ENCODE measurements at regions not wholly inside any gene's neighbourhood (a gene's known extent, or its start where the extent isn't known, plus 50 kb on each side); places are given as distances from the start of the nearest gene placed in this dataset.
A peak's percentile ranks its signal among the peaks of the same experiment; 100 is the strongest.
"Not testable (repeated sequence)": the region's sequence is repeated elsewhere in the genome, so short reads cannot be mapped to it uniquely, and the experiment has no call there.

DNA sequence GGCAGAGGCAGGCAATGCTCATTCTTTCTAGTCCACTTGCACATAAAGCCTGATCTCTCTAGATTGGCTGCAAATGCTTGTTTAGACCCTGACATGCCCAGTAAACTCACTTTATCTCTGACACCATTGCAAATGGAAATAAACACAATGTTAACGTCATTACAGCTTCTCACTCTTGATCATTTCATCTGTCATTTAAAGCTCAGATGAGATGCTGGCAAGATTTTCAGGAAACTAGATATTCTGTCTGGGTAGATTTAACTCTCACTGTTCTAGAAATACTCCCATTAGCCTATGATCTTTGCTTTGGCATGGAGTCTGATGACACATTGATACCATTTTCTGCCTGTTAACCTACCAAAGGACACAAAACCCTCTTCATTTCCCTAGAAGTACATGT lies 320.7 kb upstream of the HNRNPA3 start:
- no peak overlapping the region for H3K27ac ChIP-seq (ENCODE audit: low read depth in 2 of 2, low read length in 2 of 2)
- H3K9ac ChIP-seq (ENCODE audit: low read depth in 1 of 2, low read length in 2 of 2) = no peak overlapping the region
- H3K9me3 ChIP-seq (ENCODE audit: control insufficient read depth in 2 of 2, low read length in 2 of 2) = no peaks in the 10 kb centered on the region
- no peaks in the 10 kb centered on the region for H3K36me3 ChIP-seq (ENCODE audit: control insufficient read depth in 2 of 2, insufficient read depth in 2 of 2, low read length in 2 of 2)
- H3K4me1 ChIP-seq (ENCODE audit: control insufficient read depth in 2 of 2, insufficient read depth in 2 of 2, low read length in 2 of 2) = peaks cover 0 to 7% of the 10 kb centered on the region in 2 donors
- H3K27me3 ChIP-seq (ENCODE audit: control insufficient read depth in 2 of 2, insufficient read depth in 2 of 2, low read length in 2 of 2) = no peaks in the 10 kb centered on the region
- no peak overlapping the region for H3K4me3 ChIP-seq (ENCODE audit: low read length in 2 of 2)

DNA sequence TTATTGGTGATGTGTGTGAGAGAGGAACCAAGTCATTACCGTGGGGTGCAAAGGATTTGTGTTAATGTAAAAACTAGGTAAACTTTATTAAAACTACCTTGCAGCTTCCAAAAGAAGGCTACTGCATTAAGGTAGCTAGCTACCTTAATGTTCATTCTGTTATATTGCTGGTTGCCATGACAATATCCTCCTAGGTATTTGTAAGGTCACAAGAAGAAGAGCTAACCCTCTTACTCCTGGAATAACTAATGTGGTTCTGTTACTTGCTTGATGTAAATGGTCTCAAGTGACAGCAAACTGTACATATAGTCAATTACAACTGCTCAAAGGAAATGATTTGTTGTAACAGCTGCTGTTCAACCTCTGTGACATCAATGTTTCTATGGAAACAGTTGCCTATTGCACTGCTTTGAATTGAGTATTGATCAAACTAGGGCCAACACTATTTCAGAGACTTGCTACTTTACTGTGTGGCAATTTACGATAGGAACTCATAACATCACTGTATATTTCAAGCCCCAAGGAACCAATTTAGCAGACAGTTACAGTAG lies 319.8 kb upstream of the HNRNPA3 start:
- Histone ChIP-seq H3K9me3 (ENCODE audit: control insufficient read depth in 2 of 2, low read length in 2 of 2) (no peaks in the 10 kb centered on the region), H3K9ac (ENCODE audit: low read depth in 1 of 2, low read length in 2 of 2) (no peak overlapping the region), H3K36me3 (ENCODE audit: control insufficient read depth in 2 of 2, insufficient read depth in 2 of 2, low read length in 2 of 2) (no peaks in the 10 kb centered on the region), H3K4me1 (ENCODE audit: control insufficient read depth in 2 of 2, insufficient read depth in 2 of 2, low read length in 2 of 2) (peaks cover 0 to 7% of the 10 kb centered on the region in 2 donors), H3K27ac (ENCODE audit: low read depth in 2 of 2, low read length in 2 of 2) (no peak overlapping the region), H3K27me3 (ENCODE audit: control insufficient read depth in 2 of 2, insufficient read depth in 2 of 2, low read length in 2 of 2) (no peaks in the 10 kb centered on the region), H3K4me3 (ENCODE audit: low read length in 2 of 2) (no peak overlapping the region)

DNA sequence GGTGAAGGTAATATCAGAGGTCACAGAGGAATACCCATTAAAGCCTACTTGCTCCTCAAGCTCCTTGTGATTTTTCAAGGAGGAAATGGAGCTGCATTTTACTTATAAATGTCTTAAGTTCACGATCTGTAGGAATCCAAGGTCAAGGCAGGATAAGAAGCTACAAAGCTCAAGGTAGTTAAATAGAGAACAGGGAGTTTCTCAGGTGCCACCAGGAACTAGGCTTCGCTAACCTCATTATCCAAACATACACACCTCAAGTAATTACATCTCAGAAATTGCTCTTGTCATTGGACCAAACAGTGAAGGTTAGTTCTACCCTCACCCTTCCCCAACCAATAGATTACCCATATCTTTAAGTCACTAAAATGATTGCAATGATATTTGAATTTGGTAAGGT lies 317.4 kb upstream of the HNRNPA3 start:
- Histone ChIP-seq H3K4me3 (ENCODE audit: low read length in 2 of 2) (no peak overlapping the region), H3K27ac (ENCODE audit: low read depth in 2 of 2, low read length in 2 of 2) (peak overlapping the region in 1 of 2 donors; percentile 76), H3K4me1 (ENCODE audit: control insufficient read depth in 2 of 2, insufficient read depth in 2 of 2, low read length in 2 of 2) (peaks cover 0 to 7% of the 10 kb centered on the region in 2 donors), H3K27me3 (ENCODE audit: control insufficient read depth in 2 of 2, insufficient read depth in 2 of 2, low read length in 2 of 2) (no peaks in the 10 kb centered on the region), H3K36me3 (ENCODE audit: control insufficient read depth in 2 of 2, insufficient read depth in 2 of 2, low read length in 2 of 2) (no peaks in the 10 kb centered on the region), H3K9ac (ENCODE audit: low read depth in 1 of 2, low read length in 2 of 2) (no peak overlapping the region), H3K9me3 (ENCODE audit: control insufficient read depth in 2 of 2, low read length in 2 of 2) (no peaks in the 10 kb centered on the region)

DNA sequence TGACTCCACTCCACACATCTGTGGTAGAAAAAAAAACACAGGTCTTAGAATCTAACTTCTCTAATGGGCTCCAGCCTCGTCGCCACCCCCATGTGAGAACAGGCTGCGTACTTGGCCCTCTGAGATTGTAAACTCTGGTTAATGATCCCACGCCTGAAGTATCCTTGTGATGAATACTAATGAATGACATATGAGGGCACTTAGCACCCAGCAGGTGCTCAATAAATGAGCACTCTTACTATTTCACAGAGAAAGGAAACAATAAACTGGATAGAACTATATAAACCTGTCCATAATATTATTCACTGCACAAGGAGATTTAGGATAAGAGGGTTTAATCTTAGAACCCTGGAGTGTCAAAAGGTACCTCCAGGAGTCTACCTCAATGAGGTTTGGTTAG lies 310.1 kb upstream of the HNRNPA3 start:
- no peak overlapping the region for H3K9ac ChIP-seq (ENCODE audit: low read depth in 1 of 2, low read length in 2 of 2)
- no peaks in the 10 kb centered on the region for H3K9me3 ChIP-seq (ENCODE audit: control insufficient read depth in 2 of 2, low read length in 2 of 2)
- no peaks in the 10 kb centered on the region for H3K4me1 ChIP-seq (ENCODE audit: control insufficient read depth in 2 of 2, insufficient read depth in 2 of 2, low read length in 2 of 2)
- H3K4me3 ChIP-seq (ENCODE audit: low read length in 2 of 2) = no peak overlapping the region
- no peaks in the 10 kb centered on the region for H3K36me3 ChIP-seq (ENCODE audit: control insufficient read depth in 2 of 2, insufficient read depth in 2 of 2, low read length in 2 of 2)
- H3K27ac ChIP-seq (ENCODE audit: low read depth in 2 of 2, low read length in 2 of 2) = no peak overlapping the region
- H3K27me3 ChIP-seq (ENCODE audit: control insufficient read depth in 2 of 2, insufficient read depth in 2 of 2, low read length in 2 of 2) = no peaks in the 10 kb centered on the region

DNA sequence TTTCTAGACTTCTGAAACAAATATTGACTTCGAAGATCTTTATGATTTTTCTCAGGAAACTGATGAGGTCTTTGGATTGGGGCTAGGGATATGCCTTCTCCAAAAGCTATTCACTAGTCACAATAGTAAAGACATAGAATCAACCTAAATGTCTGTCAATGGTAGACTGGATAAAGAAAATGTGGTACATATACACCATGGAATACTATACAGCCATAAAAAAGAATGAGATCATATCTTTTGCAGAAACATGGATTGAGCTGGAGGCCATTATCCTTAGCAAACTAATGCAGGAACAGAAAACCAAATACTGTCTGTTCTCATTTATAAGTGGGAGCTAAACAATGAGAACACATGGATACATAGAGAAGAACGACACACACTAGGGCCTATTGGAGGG lies 308.5 kb upstream of the HNRNPA3 start:
- H3K36me3 ChIP-seq (ENCODE audit: control insufficient read depth in 2 of 2, insufficient read depth in 2 of 2, low read length in 2 of 2); H3K9me3 ChIP-seq (ENCODE audit: control insufficient read depth in 2 of 2, low read length in 2 of 2); H3K27me3 ChIP-seq (ENCODE audit: control insufficient read depth in 2 of 2, insufficient read depth in 2 of 2, low read length in 2 of 2); H3K9ac ChIP-seq (ENCODE audit: low read depth in 1 of 2, low read length in 2 of 2); H3K4me1 ChIP-seq (ENCODE audit: control insufficient read depth in 2 of 2, insufficient read depth in 2 of 2, low read length in 2 of 2); H3K27ac ChIP-seq (ENCODE audit: low read depth in 2 of 2, low read length in 2 of 2); H3K4me3 ChIP-seq (ENCODE audit: low read length in 2 of 2): not testable (repeated sequence)

GRCh38 chr2:176907341-176907740 lies 305.3 kb upstream of the HNRNPA3 start:
- H3K9ac ChIP-seq (ENCODE audit: low read depth in 1 of 2, low read length in 2 of 2) = no peak overlapping the region
- H3K4me1 ChIP-seq (ENCODE audit: control insufficient read depth in 2 of 2, insufficient read depth in 2 of 2, low read length in 2 of 2) = no peaks in the 10 kb centered on the region
- H3K36me3 ChIP-seq (ENCODE audit: control insufficient read depth in 2 of 2, insufficient read depth in 2 of 2, low read length in 2 of 2) = no peaks in the 10 kb centered on the region
- no peak overlapping the region for H3K4me3 ChIP-seq (ENCODE audit: low read length in 2 of 2)
- no peak overlapping the region for H3K27ac ChIP-seq (ENCODE audit: low read depth in 2 of 2, low read length in 2 of 2)
- H3K27me3 ChIP-seq (ENCODE audit: control insufficient read depth in 2 of 2, insufficient read depth in 2 of 2, low read length in 2 of 2) = no peaks in the 10 kb centered on the region
- H3K9me3 ChIP-seq (ENCODE audit: control insufficient read depth in 2 of 2, low read length in 2 of 2) = no peaks in the 10 kb centered on the region

DNA sequence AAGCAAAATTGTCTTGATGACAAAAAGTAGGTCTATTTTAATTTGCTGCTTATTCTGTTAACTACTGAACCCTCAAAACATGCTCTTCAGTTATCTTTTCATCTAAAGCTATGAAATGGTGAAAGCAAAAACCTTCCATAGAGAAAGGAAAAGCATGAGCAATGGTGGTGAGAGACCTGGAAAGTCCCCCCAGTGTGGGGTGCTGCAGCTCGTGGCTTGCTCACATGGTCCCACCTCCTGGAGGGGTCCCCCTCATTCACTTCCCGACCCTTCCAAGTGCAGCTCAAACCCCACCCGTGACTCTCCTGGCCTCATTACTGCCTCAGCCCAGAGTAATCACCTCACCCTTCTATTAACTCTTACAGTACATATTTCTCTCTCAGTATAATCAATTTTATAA lies 301.8 kb upstream of the HNRNPA3 start:
- Histone ChIP-seq H3K4me3 (ENCODE audit: low read length in 2 of 2) (no peak overlapping the region), H3K9me3 (ENCODE audit: control insufficient read depth in 2 of 2, low read length in 2 of 2) (no peaks in the 10 kb centered on the region), H3K4me1 (ENCODE audit: control insufficient read depth in 2 of 2, insufficient read depth in 2 of 2, low read length in 2 of 2) (peaks cover 0 to 3% of the 10 kb centered on the region in 2 donors), H3K36me3 (ENCODE audit: control insufficient read depth in 2 of 2, insufficient read depth in 2 of 2, low read length in 2 of 2) (no peaks in the 10 kb centered on the region), H3K9ac (ENCODE audit: low read depth in 1 of 2, low read length in 2 of 2) (no peak overlapping the region), H3K27me3 (ENCODE audit: control insufficient read depth in 2 of 2, insufficient read depth in 2 of 2, low read length in 2 of 2) (no peaks in the 10 kb centered on the region), H3K27ac (ENCODE audit: low read depth in 2 of 2, low read length in 2 of 2) (no peak overlapping the region)

GRCh38 chr2:176913955-176914354 lies 298.6 kb upstream of the HNRNPA3 start:
- no peaks in the 10 kb centered on the region for H3K9me3 ChIP-seq (ENCODE audit: control insufficient read depth in 2 of 2, low read length in 2 of 2)
- H3K4me3 ChIP-seq (ENCODE audit: low read length in 2 of 2) = no peak overlapping the region
- H3K27me3 ChIP-seq (ENCODE audit: control insufficient read depth in 2 of 2, insufficient read depth in 2 of 2, low read length in 2 of 2) = no peaks in the 10 kb centered on the region
- no peak overlapping the region for H3K9ac ChIP-seq (ENCODE audit: low read depth in 1 of 2, low read length in 2 of 2)
- H3K36me3 ChIP-seq (ENCODE audit: control insufficient read depth in 2 of 2, insufficient read depth in 2 of 2, low read length in 2 of 2) = no peaks in the 10 kb centered on the region
- H3K27ac ChIP-seq (ENCODE audit: low read depth in 2 of 2, low read length in 2 of 2) = no peak overlapping the region
- H3K4me1 ChIP-seq (ENCODE audit: control insufficient read depth in 2 of 2, insufficient read depth in 2 of 2, low read length in 2 of 2) = peaks cover 0 to 3% of the 10 kb centered on the region in 2 donors

DNA sequence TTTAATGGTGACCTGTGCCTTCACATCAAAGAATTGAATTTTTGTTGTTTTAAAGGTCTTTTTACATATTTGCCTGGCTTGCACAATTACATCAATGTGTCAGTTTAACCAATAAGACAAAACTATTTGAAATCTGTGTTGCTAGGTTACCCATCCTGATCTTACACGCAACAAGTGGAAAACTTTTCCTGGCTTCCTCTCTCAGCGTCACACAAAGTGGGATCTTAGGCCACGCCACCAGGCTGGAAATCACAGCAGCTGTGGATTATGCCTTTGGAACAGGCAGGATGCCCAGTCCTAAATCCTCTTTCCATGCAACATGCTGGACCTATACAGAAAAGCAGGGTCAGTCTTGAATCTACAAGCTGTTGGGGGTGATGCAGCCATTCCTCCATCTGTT lies 298.2 kb upstream of the HNRNPA3 start:
- Histone ChIP-seq H3K9me3 (ENCODE audit: control insufficient read depth in 2 of 2, low read length in 2 of 2) (no peaks in the 10 kb centered on the region), H3K4me3 (ENCODE audit: low read length in 2 of 2) (no peak overlapping the region), H3K36me3 (ENCODE audit: control insufficient read depth in 2 of 2, insufficient read depth in 2 of 2, low read length in 2 of 2) (no peaks in the 10 kb centered on the region), H3K4me1 (ENCODE audit: control insufficient read depth in 2 of 2, insufficient read depth in 2 of 2, low read length in 2 of 2) (peaks cover 0 to 3% of the 10 kb centered on the region in 2 donors), H3K9ac (ENCODE audit: low read depth in 1 of 2, low read length in 2 of 2) (no peak overlapping the region), H3K27me3 (ENCODE audit: control insufficient read depth in 2 of 2, insufficient read depth in 2 of 2, low read length in 2 of 2) (no peaks in the 10 kb centered on the region), H3K27ac (ENCODE audit: low read depth in 2 of 2, low read length in 2 of 2) (no peak overlapping the region)

GRCh38 chr2:176922545-176922944 lies 290.0 kb upstream of the HNRNPA3 start:
- not testable (repeated sequence) for H3K36me3 ChIP-seq (ENCODE audit: control insufficient read depth in 2 of 2, insufficient read depth in 2 of 2, low read length in 2 of 2); H3K27ac ChIP-seq (ENCODE audit: low read depth in 2 of 2, low read length in 2 of 2); H3K9me3 ChIP-seq (ENCODE audit: control insufficient read depth in 2 of 2, low read length in 2 of 2); H3K27me3 ChIP-seq (ENCODE audit: control insufficient read depth in 2 of 2, insufficient read depth in 2 of 2, low read length in 2 of 2); H3K4me1 ChIP-seq (ENCODE audit: control insufficient read depth in 2 of 2, insufficient read depth in 2 of 2, low read length in 2 of 2); H3K9ac ChIP-seq (ENCODE audit: low read depth in 1 of 2, low read length in 2 of 2); H3K4me3 ChIP-seq (ENCODE audit: low read length in 2 of 2)

DNA sequence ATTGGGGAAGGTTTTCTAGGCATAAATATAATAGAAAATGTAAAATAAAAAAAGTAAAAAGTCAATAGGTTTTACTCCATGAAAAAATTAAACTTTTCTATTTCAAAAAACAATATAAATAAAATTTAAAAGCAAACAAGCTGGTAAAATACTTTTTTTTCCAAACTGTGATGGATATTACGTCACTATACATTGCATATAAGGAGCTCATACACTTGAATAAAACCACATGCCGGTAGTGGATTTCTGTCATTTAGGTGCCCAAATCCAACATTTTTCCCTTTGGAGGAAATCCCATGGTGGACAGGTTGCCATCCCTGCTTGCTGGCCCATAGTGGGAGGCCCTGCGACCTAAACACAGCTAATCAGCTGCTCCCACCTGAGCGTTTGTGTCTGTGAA lies 289.4 kb upstream of the HNRNPA3 start:
- no peaks in the 10 kb centered on the region for H3K4me1 ChIP-seq (ENCODE audit: control insufficient read depth in 2 of 2, insufficient read depth in 2 of 2, low read length in 2 of 2)
- H3K4me3 ChIP-seq (ENCODE audit: low read length in 2 of 2) = no peak overlapping the region
- no peaks in the 10 kb centered on the region for H3K36me3 ChIP-seq (ENCODE audit: control insufficient read depth in 2 of 2, insufficient read depth in 2 of 2, low read length in 2 of 2)
- H3K9ac ChIP-seq (ENCODE audit: low read depth in 1 of 2, low read length in 2 of 2) = no peak overlapping the region
- peaks cover 0 to 2% of the 10 kb centered on the region in 2 donors for H3K27me3 ChIP-seq (ENCODE audit: control insufficient read depth in 2 of 2, insufficient read depth in 2 of 2, low read length in 2 of 2)
- H3K27ac ChIP-seq (ENCODE audit: low read depth in 2 of 2, low read length in 2 of 2) = no peak overlapping the region
- no peaks in the 10 kb centered on the region for H3K9me3 ChIP-seq (ENCODE audit: control insufficient read depth in 2 of 2, low read length in 2 of 2)
